Activated T-cell treated with anti-CD3 and anti-CD28 coated beads, Interleukin-2, amount 50 U/mL, for 48 hours (primary cell): ENCODE measurements at regions not wholly inside any gene's neighbourhood (a gene's known extent, or its start where the extent isn't known, plus 50 kb on each side); places are given as distances from the start of the nearest gene placed in this dataset.
"Not testable (repeated sequence)": the region's sequence is repeated elsewhere in the genome, so short reads cannot be mapped to it uniquely, and the experiment has no call there.

Experiments used
- DNase-seq, 2 experiments: peaks; one replicate each; pipeline ENCODE4 v3.0.0-alpha.2; 2020

DNA sequence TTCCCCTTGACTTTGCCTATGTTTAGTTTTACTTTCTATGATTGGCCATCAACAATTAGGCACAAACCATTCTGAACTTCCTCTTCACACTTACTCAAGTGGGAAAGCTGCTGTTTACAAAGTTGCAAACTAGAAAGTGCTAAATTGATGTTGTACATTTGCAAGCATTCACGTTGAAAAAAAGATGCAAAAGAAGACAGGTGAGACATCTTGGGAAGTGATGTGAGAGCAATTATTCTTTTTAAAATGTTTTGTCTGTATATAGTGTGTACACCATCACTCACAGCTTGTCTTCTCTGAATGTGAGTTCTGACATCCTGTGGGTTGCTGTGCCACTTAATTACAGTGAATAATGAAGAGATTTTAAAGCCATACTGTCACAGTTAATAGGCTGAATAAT is 874.1 kb upstream of the LRATD1 start:
- DNase-seq, result no peak

DNA sequence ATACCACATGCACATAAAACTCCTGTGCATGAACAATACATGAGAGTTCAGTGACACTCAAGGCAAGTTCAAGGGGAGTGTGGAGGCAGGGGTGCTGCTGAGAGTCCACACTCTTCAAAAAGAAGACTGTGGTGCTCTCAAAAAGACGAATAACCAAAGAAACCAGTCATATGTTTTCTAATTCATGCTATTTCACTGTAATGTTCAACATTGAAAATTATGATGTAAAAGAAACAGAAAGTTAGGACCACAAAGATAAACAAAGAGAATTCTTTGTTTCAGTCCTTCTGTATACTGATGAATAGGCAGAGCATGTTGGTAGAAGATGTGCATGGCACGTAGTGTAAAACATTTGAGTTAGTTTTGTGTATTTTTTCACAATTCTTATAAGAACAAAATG is 864.2 kb upstream of the LRATD1 start:
- no peak for DNase-seq

GRCh38 chr2:13770279-13770678 is 862.2 kb upstream of the LRATD1 start:
- no peak for DNase-seq

- no peak for DNase-seq
Observed at GRCh38 chr2:13779996-13780395, 852.5 kb upstream of the LRATD1 start.

DNA sequence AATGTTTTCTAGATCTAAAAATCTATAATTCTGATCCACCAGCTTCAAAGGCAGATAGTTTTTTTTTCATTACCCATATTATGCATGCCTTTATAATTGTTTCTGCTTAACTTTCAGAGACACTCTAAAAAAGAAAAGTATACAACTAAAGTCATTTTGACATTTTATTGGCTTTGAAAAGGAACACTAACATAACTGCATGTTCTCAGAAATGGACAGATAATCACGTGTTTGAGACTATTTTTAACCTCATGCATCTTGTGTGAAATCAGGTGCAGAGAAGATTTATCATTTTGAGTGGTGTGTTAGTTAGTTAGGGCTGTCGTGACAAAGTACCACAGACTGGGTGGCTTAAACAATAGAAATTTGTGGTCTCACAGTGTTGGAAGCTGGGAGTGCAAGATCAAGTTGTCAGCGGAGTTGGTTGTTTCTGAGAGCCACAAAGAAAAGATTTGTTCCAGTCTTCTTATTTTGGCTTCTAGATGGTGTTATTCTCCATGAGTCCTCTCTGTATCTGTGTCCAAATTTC is 841.4 kb upstream of the LRATD1 start:
- DNase-seq, result no peak

DNA sequence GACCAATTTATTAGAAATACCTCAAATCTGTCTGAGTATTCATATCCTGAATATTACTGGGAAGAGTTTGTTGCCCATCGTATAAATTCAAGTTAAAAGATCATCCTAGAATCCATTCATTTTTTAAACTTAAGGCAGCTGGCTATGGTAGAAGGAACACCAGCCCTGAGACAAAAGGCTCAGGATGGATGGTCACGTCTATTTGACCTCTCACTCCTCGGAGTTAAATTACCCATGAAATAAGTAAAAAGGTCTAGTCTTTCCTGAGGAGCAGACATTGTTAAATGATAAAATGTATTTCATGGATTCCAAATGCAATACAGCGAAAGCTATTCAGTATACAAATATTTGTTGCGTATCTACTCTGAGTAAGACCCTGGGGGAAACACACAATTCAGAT is 826.0 kb upstream of the LRATD1 start:
- no peak for DNase-seq

GRCh38 chr2:13813236-13813635 is 819.3 kb upstream of the LRATD1 start:
- DNase-seq, result no peak

GRCh38 chr2:13818002-13818401 is 814.5 kb upstream of the LRATD1 start:
- no peak for DNase-seq

DNA sequence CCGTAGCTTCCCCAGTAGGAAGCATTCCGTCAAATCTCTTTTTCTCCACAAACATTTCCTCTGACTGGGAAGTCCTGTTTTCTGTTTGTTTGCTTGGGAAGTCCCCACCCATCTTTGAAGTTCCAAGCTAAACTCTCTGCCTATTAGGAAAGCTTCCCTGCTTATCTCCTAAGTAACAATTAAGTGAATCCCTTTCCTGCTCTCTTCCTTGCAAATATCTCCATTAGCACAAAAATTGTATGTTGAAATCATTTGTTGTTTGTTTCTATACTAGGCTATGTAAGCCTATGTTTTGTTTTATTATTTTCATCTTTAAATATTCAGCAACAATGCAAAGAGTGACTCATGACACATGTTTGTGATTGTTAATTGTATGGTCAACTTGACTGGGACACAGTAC is 812.6 kb upstream of the LRATD1 start:
- no peak for DNase-seq

- DNase-seq, result no peak
Observed at GRCh38 chr2:13821255-13821880, 811.1 kb upstream of the LRATD1 start.

- DNase-seq, result no peak
Observed at GRCh38 chr2:13822365-13822764, 810.2 kb upstream of the LRATD1 start.

- DNase-seq, result no peak
Observed at GRCh38 chr2:13826314-13826853, 806.1 kb upstream of the LRATD1 start.

- no peak for DNase-seq
Observed at GRCh38 chr2:13858626-13859025, 773.9 kb upstream of the LRATD1 start.

- DNase-seq, result not testable (repeated sequence)
Observed at GRCh38 chr2:13868275-13868674, 764.2 kb upstream of the LRATD1 start.

DNA sequence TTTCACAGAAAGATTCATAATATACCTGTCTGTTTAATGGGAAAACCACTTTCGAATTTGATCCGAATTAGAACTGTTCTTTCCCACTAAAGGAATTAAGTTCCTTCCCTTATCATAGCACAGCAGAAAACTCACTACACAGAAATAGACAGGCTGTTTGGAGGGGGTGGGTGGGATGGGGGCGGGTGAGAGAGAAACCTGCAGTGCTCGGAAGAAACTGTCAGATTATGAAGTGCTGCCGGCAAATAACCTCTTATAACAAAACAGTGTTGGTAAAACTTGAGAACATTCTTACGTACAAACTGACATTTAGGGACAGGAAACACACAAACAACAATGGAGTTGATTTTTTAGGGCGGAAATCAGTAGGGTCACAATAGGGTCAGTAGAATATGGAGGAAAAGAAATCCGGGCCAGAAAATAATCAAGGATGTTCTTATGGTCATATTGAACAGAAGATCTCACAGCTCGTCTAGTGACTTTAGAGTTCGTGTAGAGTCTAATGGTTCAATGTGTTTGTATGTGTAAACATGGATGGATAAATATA is 756.0 kb upstream of the LRATD1 start:
- DNase-seq, result no peak

- DNase-seq, result no peak
Observed at GRCh38 chr2:13877571-13877970, 754.9 kb upstream of the LRATD1 start.

DNA sequence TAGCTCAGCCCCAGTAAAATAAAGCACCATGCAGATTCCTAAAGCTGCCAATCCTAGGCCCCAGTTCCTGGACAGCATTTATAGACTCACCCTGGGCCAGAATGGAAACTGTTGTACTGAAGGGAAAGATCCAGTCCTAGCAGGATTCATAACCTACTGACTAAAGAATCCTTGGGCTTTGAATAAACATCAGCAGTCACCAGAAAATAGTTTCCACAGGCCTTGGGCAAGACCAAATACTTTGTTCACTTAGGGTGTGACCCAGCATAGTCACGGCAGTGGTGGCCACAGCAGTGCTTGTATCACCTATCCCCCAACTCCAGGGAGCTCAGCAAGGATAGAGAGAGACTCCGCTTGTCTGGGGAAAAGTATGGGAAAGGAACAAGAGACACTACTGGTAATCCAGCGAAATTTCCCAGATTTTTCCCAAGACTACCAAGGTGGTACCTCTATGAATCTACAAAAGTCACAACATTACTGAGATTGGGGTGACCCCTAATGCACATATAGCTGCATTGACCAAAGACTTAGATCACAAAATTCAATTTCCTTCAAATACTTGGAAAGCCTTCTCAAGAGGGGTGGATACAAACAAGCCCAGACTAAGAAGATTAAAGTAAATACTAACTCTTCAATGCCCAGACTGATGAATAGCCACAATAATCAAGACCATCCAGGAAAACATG is 748.1 kb upstream of the LRATD1 start:
- no peak for DNase-seq

DNA sequence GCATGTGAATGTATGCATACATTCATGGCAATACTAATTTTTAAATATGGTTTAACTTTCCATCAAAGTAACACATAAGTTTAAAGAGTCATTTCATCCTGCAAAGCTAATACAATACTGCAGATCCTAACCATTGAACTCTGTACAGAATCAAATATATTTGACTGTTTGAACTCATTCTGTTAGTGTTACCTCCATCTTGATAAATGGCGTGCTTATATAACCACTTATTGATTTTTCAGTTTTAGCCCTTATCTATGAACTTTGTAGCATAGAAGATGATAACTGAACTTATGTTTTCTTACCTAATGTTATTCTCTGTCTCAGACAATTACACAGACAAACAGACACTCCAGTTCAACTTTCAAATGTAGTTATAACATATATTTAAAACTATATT is 731.0 kb upstream of the LRATD1 start:
- DNase-seq, result no peak

DNA sequence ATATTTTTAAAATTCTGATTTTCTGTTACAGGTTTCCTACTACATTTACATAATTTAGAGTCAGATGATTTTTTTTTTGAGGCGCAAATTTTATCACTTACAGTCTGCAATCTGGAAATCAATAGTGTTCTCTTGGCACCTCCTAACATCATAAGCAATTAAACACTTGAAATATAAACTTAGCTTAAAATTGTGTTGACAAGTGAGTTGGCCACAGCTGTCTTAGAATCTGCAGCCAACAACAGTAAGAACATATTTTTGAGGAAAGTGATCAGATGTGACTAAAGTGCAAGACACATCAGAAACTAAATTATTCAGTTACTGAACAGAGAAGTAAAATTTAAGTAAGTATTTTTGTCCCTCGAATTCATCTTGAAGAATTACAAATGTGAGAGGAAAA is 726.7 kb upstream of the LRATD1 start:
- no peak for DNase-seq

GRCh38 chr2:13916066-13916465 is 716.5 kb upstream of the LRATD1 start:
- DNase-seq, result no peak

DNA sequence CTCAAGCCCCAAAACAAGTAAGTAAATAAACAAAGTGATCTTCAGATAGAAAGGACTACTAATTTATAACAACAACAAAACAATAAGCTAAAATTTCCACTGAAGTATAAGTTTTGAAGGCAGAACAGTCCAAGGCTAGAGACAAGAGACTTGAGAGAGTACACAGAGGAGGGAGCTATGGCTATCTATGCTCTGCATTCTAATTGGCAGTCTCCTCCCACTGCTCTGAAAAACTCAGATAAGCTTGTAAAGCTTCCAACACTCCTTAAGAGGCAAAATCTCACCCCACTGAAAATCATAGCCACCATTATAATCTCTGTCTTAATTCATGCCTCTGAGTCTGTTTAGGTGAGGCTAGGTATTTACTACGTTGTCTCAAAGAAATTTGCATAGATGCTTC is 714.6 kb upstream of the LRATD1 start:
- DNase-seq, result no peak

DNA sequence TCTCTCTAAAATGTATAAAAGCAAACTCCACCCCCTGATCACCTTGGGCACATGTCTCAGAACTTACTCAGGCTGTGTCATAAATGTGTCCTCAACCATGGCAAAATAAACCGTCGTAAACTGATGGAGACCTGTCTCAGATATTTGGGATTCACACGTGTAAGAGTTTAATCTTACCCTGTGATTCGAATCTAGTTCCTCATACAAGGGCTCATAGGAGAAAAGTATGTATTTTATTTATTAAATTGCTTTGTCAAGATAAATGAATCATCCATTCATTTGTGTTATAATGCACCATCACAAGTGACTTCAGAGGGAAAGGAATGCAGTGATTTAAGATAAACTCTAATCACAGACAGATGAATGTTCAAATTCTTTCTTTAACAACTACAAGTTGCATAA is 712.5 kb upstream of the LRATD1 start:
- no peak for DNase-seq

DNA sequence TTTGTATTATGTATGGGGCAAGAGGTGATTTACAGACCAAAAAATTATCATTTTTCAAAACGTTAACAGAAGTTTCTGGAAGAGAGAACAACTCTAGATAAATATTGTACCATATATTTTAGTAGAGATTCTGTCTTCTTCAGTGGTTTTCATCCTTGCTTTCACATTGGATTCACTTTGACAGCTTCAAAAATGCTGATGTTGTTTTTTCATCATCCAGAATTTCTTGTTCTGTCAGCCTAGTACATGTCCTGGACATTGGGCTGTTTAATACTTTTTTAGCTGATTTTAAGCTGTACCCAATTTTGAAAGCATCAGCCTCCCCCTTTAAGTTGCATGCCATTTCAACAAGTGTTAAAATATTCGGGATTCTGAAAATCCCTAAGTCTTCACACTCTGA is 711.3 kb upstream of the LRATD1 start:
- DNase-seq, result no peak

GRCh38 chr2:13923823-13924222 is 708.7 kb upstream of the LRATD1 start:
- DNase-seq, result no peak
